GM23248 (cell line): ENCODE measurements at regions not wholly inside any gene's neighbourhood (a gene's known extent, or its start where the extent isn't known, plus 50 kb on each side); places are given as distances from the start of the nearest gene placed in this dataset.

Experiments
- EZH2 ChIP-seq: fragments of 200-600 bp; sonication (generic); IDR thresholded peaks from 2 replicates; pipeline ENCODE4 v1.6.1; 2018; ENCODE audit warnings: antibody characterized with exemption, mild to moderate bottlenecking; ENCODE audit not compliant: insufficient read depth, poor library complexity, severe bottlenecking
- EZH2phosphoT487 ChIP-seq: fragments of 200-600 bp; sonication (generic); IDR thresholded peaks from 2 replicates; pipeline ENCODE4 v1.6.1; 2018; ENCODE audit warnings: antibody characterized with exemption, moderate library complexity, mild to moderate bottlenecking, low read depth; ENCODE audit not compliant: insufficient read depth

DNA sequence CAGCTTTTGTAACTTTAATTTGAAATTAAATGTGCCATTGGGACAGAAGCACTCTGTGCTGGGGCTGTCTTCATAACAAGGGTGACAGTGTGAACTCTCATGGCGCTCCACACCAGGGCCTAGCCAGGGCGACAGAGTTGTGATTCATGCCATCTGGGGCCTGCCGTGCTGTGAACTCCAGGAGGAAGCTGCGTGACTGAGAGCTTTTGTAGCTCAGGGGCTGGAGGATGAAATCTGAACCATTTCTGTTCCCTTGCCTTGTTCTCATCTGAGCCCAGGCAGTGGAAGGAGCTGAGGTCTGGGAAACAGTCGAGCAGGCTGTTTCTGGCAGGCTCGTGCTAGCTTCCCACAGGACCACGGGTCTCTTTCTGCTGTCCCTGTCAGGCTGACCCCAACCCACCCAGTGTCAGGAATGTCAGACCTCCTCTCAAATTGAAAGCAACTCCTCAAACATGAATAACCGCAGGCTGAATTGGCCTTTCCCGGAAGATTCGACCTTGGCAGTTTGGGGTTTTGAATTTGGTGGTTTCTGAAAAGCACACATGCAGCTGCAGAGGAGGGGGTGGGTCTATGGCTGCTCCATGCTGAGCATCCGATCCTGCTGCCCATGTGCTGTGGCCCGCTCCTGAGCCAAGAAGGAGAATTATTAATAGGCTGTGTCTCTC lies 69.2 kb upstream of the RPS23 start:
- TF ChIP-seq EZH2phosphoT487, result no peak
- no peak for TF ChIP-seq EZH2
